MM.1S (cell line): ENCODE measurements at regions not wholly inside any gene's neighbourhood (a gene's known extent, or its start where the extent isn't known, plus 50 kb on each side); places are given as distances from the start of the nearest gene placed in this dataset.

Source experiments
- DNase-seq: peaks from one replicate; pipeline ENCODE4 v3.0.0-alpha.2; 2015
- H2AFZ ChIP-seq: fragments of 300-600 bp; sonication (generic); 2 replicates; pipeline ENCODE4 v1.6.0; 2016; ENCODE audit warnings: antibody characterized with exemption, low read length
- H3F3A ChIP-seq: fragments of 300-600 bp; sonication (generic); 2 replicates; pipeline ENCODE4 v1.6.1; 2016; ENCODE audit warnings: mild to moderate bottlenecking, antibody characterized with exemption, low read length, moderate library complexity, mixed read lengths; ENCODE audit not compliant: insufficient read depth
- H3K27ac ChIP-seq: fragments of 300-600 bp; sonication (generic); 2 replicates; pipeline ENCODE4 v1.5.1; 2016; ENCODE audit warnings: mild to moderate bottlenecking, low read length
- H3K27me3 ChIP-seq: fragments of 300-600 bp; sonication (generic); replicated peaks from 2 replicates; pipeline ENCODE4 v1.6.0; 2016; ENCODE audit warnings: low read length; ENCODE audit not compliant: insufficient read depth
- H3K36me3 ChIP-seq: fragments of 300-600 bp; sonication (generic); replicated peaks from 2 replicates; pipeline ENCODE4 v1.6.1; 2016; ENCODE audit warnings: mild to moderate bottlenecking, low read length, mixed read lengths; ENCODE audit not compliant: insufficient read depth
- H3K4me1 ChIP-seq: fragments of 300-600 bp; sonication (generic); 2 replicates; pipeline ENCODE4 v1.6.1; 2016; ENCODE audit warnings: low read length, mixed read lengths
- H3K4me2 ChIP-seq: fragments of 300-600 bp; sonication (generic); 2 replicates; pipeline ENCODE4 v1.6.0; 2016; ENCODE audit warnings: low read depth, low read length
- H3K4me3 ChIP-seq: fragments of 300-600 bp; sonication (generic); 2 replicates; pipeline ENCODE4 v1.5.1; 2016; ENCODE audit warnings: low read length, mixed read lengths
- H3K79me2 ChIP-seq: fragments of 300-600 bp; sonication (generic); 2 replicates; pipeline ENCODE4 v1.6.1; 2016; ENCODE audit warnings: mixed run types, low read length, mixed read lengths
- H3K9ac ChIP-seq: fragments of 300-600 bp; sonication (generic); 2 replicates; pipeline ENCODE4 v1.6.1; 2016; ENCODE audit warnings: low read length, mixed read lengths
- H3K9me2 ChIP-seq: fragments of 300-600 bp; sonication (generic); replicated peaks from 2 replicates; pipeline ENCODE4 v1.6.1; 2016; ENCODE audit warnings: mild to moderate bottlenecking, low read length, mixed read lengths; ENCODE audit not compliant: insufficient read depth
- H3K9me3 ChIP-seq: fragments of 300-600 bp; sonication (generic); replicated peaks from 2 replicates; pipeline ENCODE4 v1.6.1; 2016; ENCODE audit warnings: mild to moderate bottlenecking, low read length, mixed read lengths; ENCODE audit not compliant: insufficient read depth
- H4K20me1 ChIP-seq: fragments of 300-600 bp; sonication (generic); 2 replicates; pipeline ENCODE4 v1.6.1; 2016; ENCODE audit warnings: mild to moderate bottlenecking, low read length, moderate library complexity, mixed read lengths; ENCODE audit not compliant: insufficient read depth
- EZH2 ChIP-seq: fragments of 300-600 bp; sonication (generic); optimal IDR thresholded peaks from 2 replicates; pipeline ENCODE3; 2017; ENCODE audit warnings: low read depth, mild to moderate bottlenecking, antibody characterized with exemption, low read length, mixed read lengths
- EZH2phosphoT487 ChIP-seq: fragments of 300-600 bp; sonication (generic); IDR thresholded peaks from 2 replicates; pipeline ENCODE4 v1.6.1; 2018; ENCODE audit warnings: antibody characterized with exemption, low read length
- TF ChIP-seq, protein P1 (sequence below): fragments of 300-600 bp; sonication (generic); IDR thresholded peaks from 2 replicates; pipeline ENCODE4 v1.5.1; 2016; ENCODE audit warnings: antibody characterized with exemption, low read length, mixed read lengths

DNA sequence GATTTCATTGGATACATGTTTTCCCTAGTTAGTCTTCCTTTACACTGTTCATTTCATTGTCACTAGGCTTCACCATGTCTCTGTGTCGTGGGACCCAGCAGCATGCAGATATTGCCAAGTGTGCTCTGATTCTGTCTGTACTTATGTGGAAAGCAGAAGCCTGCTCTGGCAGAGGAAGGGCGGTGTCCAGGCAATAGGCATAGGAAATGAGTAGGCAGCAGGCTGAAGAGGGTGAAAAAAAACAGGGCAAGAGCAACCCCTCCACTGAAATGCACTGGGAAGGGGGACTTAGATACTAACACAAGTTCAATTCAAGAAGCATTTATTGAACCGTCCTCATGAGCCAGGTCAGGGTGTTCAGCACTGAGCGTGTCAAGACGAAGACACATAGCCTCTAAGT is 85.2 kb upstream of the VAV3 start:
- no peaks in the 10 kb centered on the region for H3K36me3 ChIP-seq

DNA sequence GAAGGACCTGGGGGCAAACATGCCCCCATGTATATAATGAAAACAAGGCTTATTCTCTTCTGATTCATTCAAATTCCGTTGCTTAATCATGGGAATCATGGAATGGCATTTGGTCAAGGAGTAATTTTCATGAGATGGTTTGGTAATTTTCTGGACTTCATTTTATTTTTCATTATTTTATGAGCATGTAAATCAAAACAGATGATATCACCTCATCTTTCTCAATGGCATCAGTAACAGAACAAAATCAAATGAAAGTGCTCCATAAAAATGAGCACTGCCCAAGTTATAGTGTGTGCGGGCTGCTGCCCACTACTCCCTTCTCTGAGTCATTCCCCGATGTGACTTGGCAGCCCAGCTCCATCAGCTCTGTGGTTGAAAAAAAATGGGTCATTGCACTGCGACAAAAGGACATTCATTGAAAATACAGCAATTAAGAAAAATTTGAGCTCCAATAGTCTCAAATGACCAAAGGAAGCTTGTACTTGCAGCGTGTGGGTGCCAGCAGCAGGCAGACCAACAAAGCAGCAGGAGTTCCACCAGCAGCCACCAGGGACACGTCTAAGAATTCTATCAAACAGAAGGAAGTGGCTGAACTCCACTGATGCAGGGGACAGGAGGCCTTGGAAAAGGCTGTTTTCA is 84.3 kb upstream of the VAV3 start:
- Histone ChIP-seq H3F3A (no peaks in the 10 kb centered on the region), H3K9me2 (no peaks in the 10 kb centered on the region), H2AFZ (no peak overlapping the region), H3K9ac (no peak overlapping the region), H3K4me2 (no peak overlapping the region), H3K4me1 (no peaks in the 10 kb centered on the region), H3K27me3 (no peaks in the 10 kb centered on the region), H3K79me2 (no peaks in the 10 kb centered on the region), H3K36me3 (no peaks in the 10 kb centered on the region), H3K4me3 (no peak overlapping the region), H4K20me1 (no peaks in the 10 kb centered on the region), H3K9me3 (no peaks in the 10 kb centered on the region), H3K27ac (no peak overlapping the region)
- TF ChIP-seq EZH2phosphoT487 (no peak), EZH2 (no peak)
- TF ChIP-seq, protein P1, sequence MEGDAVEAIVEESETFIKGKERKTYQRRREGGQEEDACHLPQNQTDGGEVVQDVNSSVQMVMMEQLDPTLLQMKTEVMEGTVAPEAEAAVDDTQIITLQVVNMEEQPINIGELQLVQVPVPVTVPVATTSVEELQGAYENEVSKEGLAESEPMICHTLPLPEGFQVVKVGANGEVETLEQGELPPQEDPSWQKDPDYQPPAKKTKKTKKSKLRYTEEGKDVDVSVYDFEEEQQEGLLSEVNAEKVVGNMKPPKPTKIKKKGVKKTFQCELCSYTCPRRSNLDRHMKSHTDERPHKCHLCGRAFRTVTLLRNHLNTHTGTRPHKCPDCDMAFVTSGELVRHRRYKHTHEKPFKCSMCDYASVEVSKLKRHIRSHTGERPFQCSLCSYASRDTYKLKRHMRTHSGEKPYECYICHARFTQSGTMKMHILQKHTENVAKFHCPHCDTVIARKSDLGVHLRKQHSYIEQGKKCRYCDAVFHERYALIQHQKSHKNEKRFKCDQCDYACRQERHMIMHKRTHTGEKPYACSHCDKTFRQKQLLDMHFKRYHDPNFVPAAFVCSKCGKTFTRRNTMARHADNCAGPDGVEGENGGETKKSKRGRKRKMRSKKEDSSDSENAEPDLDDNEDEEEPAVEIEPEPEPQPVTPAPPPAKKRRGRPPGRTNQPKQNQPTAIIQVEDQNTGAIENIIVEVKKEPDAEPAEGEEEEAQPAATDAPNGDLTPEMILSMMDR = no peak
- DNase-seq = no peak

More for the DNA sequence above, 85.2 kb upstream of the VAV3 start:
- DNase-seq = no peak
- Histone ChIP-seq H3F3A (no peaks in the 10 kb centered on the region), H4K20me1 (no peaks in the 10 kb centered on the region), H3K9me3 (no peaks in the 10 kb centered on the region), H3K27me3 (no peaks in the 10 kb centered on the region), H2AFZ (no peak overlapping the region), H3K9ac (no peak overlapping the region), H3K4me1 (no peaks in the 10 kb centered on the region), H3K27ac (no peak overlapping the region), H3K4me2 (no peak overlapping the region), H3K4me3 (no peak overlapping the region), H3K9me2 (no peaks in the 10 kb centered on the region), H3K79me2 (no peaks in the 10 kb centered on the region)
- TF ChIP-seq EZH2 = no peak
- TF ChIP-seq EZH2phosphoT487 = no peak
- TF ChIP-seq, protein P1 = no peak

DNA sequence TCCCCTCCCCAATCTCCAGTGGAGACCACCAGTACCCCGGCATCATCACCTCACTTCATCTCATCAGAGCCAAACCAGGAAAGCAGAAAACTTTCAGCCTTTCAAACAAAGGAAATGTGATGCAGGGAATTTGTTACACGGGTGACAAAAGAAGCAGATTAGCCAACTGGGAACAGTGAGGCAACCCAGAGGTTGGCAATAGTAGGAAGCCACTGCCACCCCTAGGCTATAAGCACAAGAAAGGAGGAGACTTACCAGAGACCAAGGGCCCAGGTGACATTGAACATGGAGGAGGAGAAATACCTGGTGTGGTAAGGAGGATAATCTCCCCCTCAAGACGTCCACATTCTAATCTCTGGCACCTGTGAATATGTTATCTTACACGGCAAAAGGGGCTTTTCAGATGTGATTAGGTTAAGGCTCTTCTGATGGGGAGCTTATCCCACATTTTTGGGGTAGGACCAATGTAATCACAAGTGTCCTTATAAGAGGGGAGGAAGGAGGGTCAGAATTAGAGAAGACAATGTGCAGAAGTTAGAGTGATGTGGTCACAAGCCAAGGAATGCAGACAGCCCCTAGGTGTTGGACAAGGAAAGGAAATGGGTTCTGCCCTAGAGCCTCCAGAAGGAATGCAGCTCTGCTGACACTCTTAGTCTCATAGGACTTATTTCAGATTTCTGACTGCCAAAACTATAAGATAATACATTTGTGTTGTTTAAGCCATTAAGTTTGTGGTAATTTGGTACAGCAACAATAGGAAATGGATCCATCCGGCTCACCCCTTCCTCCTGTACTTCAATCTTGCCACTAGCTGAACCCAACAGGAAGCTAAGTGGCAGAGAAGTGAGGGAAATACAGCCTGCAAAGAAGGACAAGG is 83.6 kb upstream of the VAV3 start:
- DNase-seq = no peak
- no peak overlapping the region for H3K4me2 ChIP-seq

More for the DNA sequence above, 83.6 kb upstream of the VAV3 start:
- no peaks in the 10 kb centered on the region for H3K27me3 ChIP-seq
- H3K4me1 ChIP-seq = no peaks in the 10 kb centered on the region
- H3K4me3 ChIP-seq = no peak overlapping the region
- H2AFZ ChIP-seq = no peak overlapping the region
- no peaks in the 10 kb centered on the region for H3F3A ChIP-seq
- H4K20me1 ChIP-seq = no peaks in the 10 kb centered on the region
- H3K9me3 ChIP-seq = no peaks in the 10 kb centered on the region
- no peak for TF ChIP-seq EZH2phosphoT487
- TF ChIP-seq, protein P1 = no peak
- no peak for TF ChIP-seq EZH2
- H3K9ac ChIP-seq = no peak overlapping the region
- no peaks in the 10 kb centered on the region for H3K9me2 ChIP-seq
- H3K27ac ChIP-seq = no peak overlapping the region
- H3K79me2 ChIP-seq = no peaks in the 10 kb centered on the region
- no peaks in the 10 kb centered on the region for H3K36me3 ChIP-seq
